ENCODE measurements at regions not wholly inside any gene's neighbourhood (a gene's known extent, or its start where the extent isn't known, plus 50 kb on each side); places are given as distances from the start of the nearest gene placed in this dataset.

- TF ChIP-seq TAF1 (IDR thresholded peaks at IDR 0.05; ENCODE audit: low read depth, low read length) (no peak), SPI1 (IDR thresholded peaks at IDR 0.05; ENCODE audit: low read depth, low read length) (no peak), PAX5 (IDR thresholded peaks at IDR 0.05; ENCODE audit: insufficient read depth, low read length, severe bottlenecking) (no peak), POU2F2 (IDR thresholded peaks at IDR 0.05; ENCODE audit: low read depth, low read length) (no peak), POLR2AphosphoS5 (IDR thresholded peaks at IDR 0.05; ENCODE audit: low read depth, low read length) (no peak), POLR2A (IDR thresholded peaks at IDR 0.05; ENCODE audit: low read depth, low read length) (no peak)
- FAIRE-seq = no peak
- DNase-seq (ENCODE audit: insufficient read length, low spot score) = no peak
Observed at GRCh38 chr15:25944386-25944785, 81.3 kb upstream of the ATP10A start.

GRCh38 chr15:25943831-25944230 is 80.7 kb upstream of the ATP10A start:
- DNase-seq (ENCODE audit: insufficient read length, low spot score) (no peak), FAIRE-seq (no peak)
- TF ChIP-seq SPI1 (IDR thresholded peaks at IDR 0.05; ENCODE audit: low read depth, low read length) = no peak
- TF ChIP-seq TAF1 (IDR thresholded peaks at IDR 0.05; ENCODE audit: low read depth, low read length) = no peak
- no peak for TF ChIP-seq PAX5 (IDR thresholded peaks at IDR 0.05; ENCODE audit: insufficient read depth, low read length, severe bottlenecking)
- TF ChIP-seq POLR2A (IDR thresholded peaks at IDR 0.05; ENCODE audit: low read depth, low read length) = no peak
- no peak for TF ChIP-seq POU2F2 (IDR thresholded peaks at IDR 0.05; ENCODE audit: low read depth, low read length)
- no peak for TF ChIP-seq POLR2AphosphoS5 (IDR thresholded peaks at IDR 0.05; ENCODE audit: low read depth, low read length)

- TF ChIP-seq TAF1 (IDR thresholded peaks at IDR 0.05; ENCODE audit: low read depth, low read length) (no peak), PAX5 (IDR thresholded peaks at IDR 0.05; ENCODE audit: insufficient read depth, low read length, severe bottlenecking) (peak; percentile 12)
- DNase-seq (ENCODE audit: insufficient read length, low spot score) (peak; percentile 46), FAIRE-seq (peak; percentile 16)
Observed at GRCh38 chr15:25939122-25939521, 76.0 kb upstream of the ATP10A start.

GRCh38 chr15:25937796-25938195 is 74.7 kb upstream of the ATP10A start:
- DNase-seq (ENCODE audit: insufficient read length, low spot score) (no peak), FAIRE-seq (no peak)
- TF ChIP-seq PAX5 (IDR thresholded peaks at IDR 0.05; ENCODE audit: insufficient read depth, low read length, severe bottlenecking) (no peak), POU2F2 (IDR thresholded peaks at IDR 0.05; ENCODE audit: low read depth, low read length) (no peak), SPI1 (IDR thresholded peaks at IDR 0.05; ENCODE audit: low read depth, low read length) (no peak), POLR2AphosphoS5 (IDR thresholded peaks at IDR 0.05; ENCODE audit: low read depth, low read length) (no peak), TAF1 (IDR thresholded peaks at IDR 0.05; ENCODE audit: low read depth, low read length) (no peak), POLR2A (IDR thresholded peaks at IDR 0.05; ENCODE audit: low read depth, low read length) (no peak)

- TF ChIP-seq POU2F2 (IDR thresholded peaks at IDR 0.05; ENCODE audit: low read depth, low read length) (no peak), POLR2AphosphoS5 (IDR thresholded peaks at IDR 0.05; ENCODE audit: low read depth, low read length) (no peak), POLR2A (IDR thresholded peaks at IDR 0.05; ENCODE audit: low read depth, low read length) (no peak), TAF1 (IDR thresholded peaks at IDR 0.05; ENCODE audit: low read depth, low read length) (no peak), SPI1 (IDR thresholded peaks at IDR 0.05; ENCODE audit: low read depth, low read length) (no peak), PAX5 (IDR thresholded peaks at IDR 0.05; ENCODE audit: insufficient read depth, low read length, severe bottlenecking) (no peak)
- FAIRE-seq (no peak), DNase-seq (ENCODE audit: insufficient read length, low spot score) (no peak)
Observed at GRCh38 chr15:25936004-25936403, 72.9 kb upstream of the ATP10A start.

GRCh38 chr15:25933456-25934158 is 70.5 kb upstream of the ATP10A start:
- no peak for FAIRE-seq
- DNase-seq (ENCODE audit: insufficient read length, low spot score) = no peak
- TF ChIP-seq TAF1 (IDR thresholded peaks at IDR 0.05; ENCODE audit: low read depth, low read length) (no peak), SPI1 (IDR thresholded peaks at IDR 0.05; ENCODE audit: low read depth, low read length) (no peak; the same call in 1 of the 2 replicates), POU2F2 (IDR thresholded peaks at IDR 0.05; ENCODE audit: low read depth, low read length) (no peak), POLR2A (IDR thresholded peaks at IDR 0.05; ENCODE audit: low read depth, low read length) (no peak), PAX5 (IDR thresholded peaks at IDR 0.05; ENCODE audit: insufficient read depth, low read length, severe bottlenecking) (no peak), POLR2AphosphoS5 (IDR thresholded peaks at IDR 0.05; ENCODE audit: low read depth, low read length) (no peak)

- DNase-seq (ENCODE audit: insufficient read length, low spot score) = no peak
- TF ChIP-seq TAF1 (IDR thresholded peaks at IDR 0.05; ENCODE audit: low read depth, low read length) (no peak), SPI1 (IDR thresholded peaks at IDR 0.05; ENCODE audit: low read depth, low read length) (no peak), PAX5 (IDR thresholded peaks at IDR 0.05; ENCODE audit: insufficient read depth, low read length, severe bottlenecking) (no peak), POU2F2 (IDR thresholded peaks at IDR 0.05; ENCODE audit: low read depth, low read length) (no peak)
- FAIRE-seq = no peak
Observed at GRCh38 chr15:25932696-25933095, 69.6 kb upstream of the ATP10A start.

GRCh38 chr15:25931851-25932250 is 68.7 kb upstream of the ATP10A start:
- FAIRE-seq (no peak), DNase-seq (ENCODE audit: insufficient read length, low spot score) (no peak)
- TF ChIP-seq POU2F2 (IDR thresholded peaks at IDR 0.05; ENCODE audit: low read depth, low read length) (no peak), SPI1 (IDR thresholded peaks at IDR 0.05; ENCODE audit: low read depth, low read length) (no peak), POLR2A (IDR thresholded peaks at IDR 0.05; ENCODE audit: low read depth, low read length) (no peak)

GRCh38 chr15:25930931-25931330 is 67.8 kb upstream of the ATP10A start:
- DNase-seq (ENCODE audit: insufficient read length, low spot score) (no peak), FAIRE-seq (no peak)
- TF ChIP-seq POU2F2 (IDR thresholded peaks at IDR 0.05; ENCODE audit: low read depth, low read length) = no peak
- no peak for TF ChIP-seq SPI1 (IDR thresholded peaks at IDR 0.05; ENCODE audit: low read depth, low read length)
- TF ChIP-seq POLR2A (IDR thresholded peaks at IDR 0.05; ENCODE audit: low read depth, low read length) = no peak
- no peak for TF ChIP-seq POLR2AphosphoS5 (IDR thresholded peaks at IDR 0.05; ENCODE audit: low read depth, low read length)
- TF ChIP-seq PAX5 (IDR thresholded peaks at IDR 0.05; ENCODE audit: insufficient read depth, low read length, severe bottlenecking) = no peak

All from GM12891 (cell line).